CD14-positive monocyte (primary cell): ENCODE measurements at regions not wholly inside any gene's neighbourhood (a gene's known extent, or its start where the extent isn't known, plus 50 kb on each side); places are given as distances from the start of the nearest gene placed in this dataset.

Experiments used
- DNase-seq, 3 donors: peaks; one replicate each; pipeline ENCODE4 v3.0.0-alpha.2; 2011 to 2022
- H2AFZ ChIP-seq: 2 replicates; pipeline ENCODE4 v1.6.0; 2012; ENCODE audit warnings: mild to moderate bottlenecking, low read depth, low read length, inconsistent platforms; ENCODE audit not compliant: insufficient read depth, poor library complexity, severe bottlenecking
- H3K27ac ChIP-seq, 2 donors: 1 replicate in 1 of 2; 2 replicates in 1 of 2; pipeline ENCODE4 v1.5.1; 2012 to 2013; ENCODE audit warnings: low read length in 2 of 2, control low read depth in 1 of 2, inconsistent platforms in 1 of 2, low read depth in 1 of 2, mild to moderate bottlenecking in 1 of 2
- H3K27me3 ChIP-seq, 2 donors: one replicate each; pipeline versions ENCODE4 v1.6.0 to v1.6.1; 2011 to 2013; ENCODE audit warnings: low read length in 2 of 2; ENCODE audit not compliant: control insufficient read depth in 2 of 2, insufficient read depth in 2 of 2
- H3K36me3 ChIP-seq, 2 donors: replicated peaks in 1 of 2; 1 replicate in 1 of 2; 2 replicates in 1 of 2; pipeline versions ENCODE4 v1.5.1 to v1.6.1; 2012 to 2013; ENCODE audit warnings: low read length in 2 of 2, control low read depth in 1 of 2, inconsistent platforms in 1 of 2, mild to moderate bottlenecking in 1 of 2; ENCODE audit not compliant: insufficient read depth in 2 of 2, control insufficient read depth in 1 of 2
- H3K4me1 ChIP-seq, 2 donors: 1 replicate in 1 of 2; 2 replicates in 1 of 2; pipeline versions ENCODE4 v1.5.1 to v1.6.1; 2012 to 2013; ENCODE audit warnings: low read length in 2 of 2, control low read depth in 1 of 2, inconsistent platforms in 1 of 2, mild to moderate bottlenecking in 1 of 2, moderate library complexity in 1 of 2; ENCODE audit not compliant: insufficient read depth in 2 of 2, control insufficient read depth in 1 of 2
- H3K4me2 ChIP-seq: replicated peaks from 2 replicates; pipeline ENCODE3; 2012; ENCODE audit warnings: low read length, moderate library complexity, mild to moderate bottlenecking; ENCODE audit not compliant: poor library complexity, severe bottlenecking; ENCODE audit errors: extremely low read depth
- H3K4me3 ChIP-seq, 3 experiments: fragments of 200-600 bp in 1 of 3; sonication (generic) in 1 of 3; replicated peaks in 1 of 3; 1 replicate in 2 of 3; 2 replicates in 1 of 3; pipeline ENCODE4 v1.5.1; 2011 to 2013; ENCODE audit warnings: low read length in 3 of 3, mild to moderate bottlenecking in 3 of 3, control low read depth in 2 of 3, low read depth in 2 of 3, inconsistent platforms in 1 of 3, moderate library complexity in 1 of 3
- H3K79me2 ChIP-seq: 2 replicates; pipeline ENCODE4 v1.6.0; 2012; ENCODE audit warnings: mild to moderate bottlenecking, control low read depth, inconsistent platforms, low read length, moderate library complexity; ENCODE audit not compliant: insufficient read depth
- H3K9ac ChIP-seq: 2 replicates; pipeline ENCODE4 v1.6.0; 2017; ENCODE audit warnings: low read length, mild to moderate bottlenecking; ENCODE audit not compliant: insufficient read depth, poor library complexity, severe bottlenecking
- H3K9me3 ChIP-seq, 2 donors: replicated peaks in 1 of 2; 1 replicate in 1 of 2; 2 replicates in 1 of 2; pipeline versions ENCODE4 v1.5.1 to v1.6.1; 2012 to 2013; ENCODE audit warnings: low read length in 2 of 2, control low read depth in 1 of 2; ENCODE audit not compliant: control insufficient read depth in 1 of 2, insufficient read depth in 1 of 2
- H4K20me1 ChIP-seq: 2 replicates; pipeline ENCODE4 v1.6.0; 2012; ENCODE audit warnings: mild to moderate bottlenecking, low read length, control low read depth, moderate library complexity; ENCODE audit not compliant: insufficient read depth
- H3K27ac Mint-ChIP-seq, 7 donors: one replicate each; pipeline ENCODE4 v1.8.0; 2020; ENCODE audit warnings: mild to moderate bottlenecking in 7 of 7, mixed read lengths in 7 of 7, moderate library complexity in 6 of 7, inconsistent platforms in 2 of 7
- H3K27me3 Mint-ChIP-seq, 3 donors: one replicate each; pipeline ENCODE4 v1.8.0; 2021 to 2022; ENCODE audit warnings: low read depth in 3 of 3, mild to moderate bottlenecking in 3 of 3, mixed read lengths in 3 of 3, moderate library complexity in 3 of 3, inconsistent platforms in 1 of 3
- H3K36me3 Mint-ChIP-seq, 2 donors: one replicate each; pipeline ENCODE4 v1.8.0; 2020; ENCODE audit warnings: mixed read lengths in 2 of 2, inconsistent platforms in 1 of 2, mild to moderate bottlenecking in 1 of 2
- H3K4me1 Mint-ChIP-seq: one replicate; pipeline ENCODE4 v1.8.0; 2020; ENCODE audit warnings: mild to moderate bottlenecking, mixed read lengths
- H3K4me3 Mint-ChIP-seq, 2 donors: one replicate each; pipeline ENCODE4 v1.8.0; 2020; ENCODE audit warnings: mild to moderate bottlenecking in 2 of 2, mixed read lengths in 2 of 2, moderate library complexity in 1 of 2
- H3K9me3 Mint-ChIP-seq, 7 donors: one replicate each; pipeline ENCODE4 v1.8.0; 2020 to 2022; ENCODE audit warnings: mixed read lengths in 7 of 7, mild to moderate bottlenecking in 6 of 7, moderate library complexity in 6 of 7, inconsistent platforms in 2 of 7
- WGBS: methylation state at CpG from one replicate; pipeline ENCODE4 v1.1.5; 2013; ENCODE audit warnings: missing lambda C conversion rate; ENCODE audit not compliant: insufficient coverage; 5-methylcytosine and 5-hydroxymethylcytosine counted together
- intact Hi-C, 2 donors: fragments of 100-400 bp; cut with micrococcal nuclease; formaldehyde crosslinking; loops; one replicate each; pipeline versions ENCODE4 v1.15.0 to v1.15.1; 2023
- TF ChIP-seq, protein P1 (sequence below): fragments of 200-600 bp; IDR thresholded peaks from one replicate; pipeline ENCODE4 v1.8.0; 2022; ENCODE audit warnings: antibody characterized with exemption, mild to moderate bottlenecking

DNA sequence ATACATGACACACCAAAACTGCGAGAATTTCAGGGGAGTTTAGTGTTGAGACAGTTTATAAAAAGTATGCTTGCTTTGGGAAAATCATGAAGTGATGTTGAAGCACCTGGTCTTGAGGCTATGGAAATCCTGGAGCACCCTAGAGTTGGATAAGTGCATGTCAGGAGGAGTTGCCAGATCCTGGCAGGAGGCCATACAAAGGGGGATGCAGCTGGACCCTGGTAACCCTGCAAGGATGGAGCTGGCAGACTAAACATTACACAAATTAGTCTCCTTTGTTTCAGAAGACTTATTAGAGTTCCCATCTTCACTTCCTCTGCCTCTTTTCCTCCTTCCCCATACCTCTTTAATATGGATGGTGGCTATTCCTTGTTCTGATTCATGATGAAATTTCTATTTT is 907.0 kb downstream of the BCL11B start:
- Mint-ChIP-seq H3K4me3 (no peak overlapping the region), H3K27me3 (peaks cover 0 to 1% (median 0%) of the 10 kb centered on the region in 3 donors), H3K4me1 (no peaks in the 10 kb centered on the region), H3K27ac (no peak overlapping the region), H3K36me3 (no peaks in the 10 kb centered on the region), H3K9me3 (peaks cover 4 to 19% (median 12%) of the 10 kb centered on the region in 7 donors)
- no peak for DNase-seq
- H3K4me2 ChIP-seq, result no peak overlapping the region
- H3K4me3 ChIP-seq, result no peak overlapping the region
- no peaks in the 10 kb centered on the region for H4K20me1 ChIP-seq
- H3K27ac ChIP-seq, result no peak overlapping the region
- no peaks in the 10 kb centered on the region for H3K36me3 ChIP-seq
- no CpG with 5 or more reads among the region's 1 CpG for WGBS
- H3K4me1 ChIP-seq, result no peaks in the 10 kb centered on the region
- no peaks in the 10 kb centered on the region for H3K79me2 ChIP-seq
- TF ChIP-seq, protein P1, sequence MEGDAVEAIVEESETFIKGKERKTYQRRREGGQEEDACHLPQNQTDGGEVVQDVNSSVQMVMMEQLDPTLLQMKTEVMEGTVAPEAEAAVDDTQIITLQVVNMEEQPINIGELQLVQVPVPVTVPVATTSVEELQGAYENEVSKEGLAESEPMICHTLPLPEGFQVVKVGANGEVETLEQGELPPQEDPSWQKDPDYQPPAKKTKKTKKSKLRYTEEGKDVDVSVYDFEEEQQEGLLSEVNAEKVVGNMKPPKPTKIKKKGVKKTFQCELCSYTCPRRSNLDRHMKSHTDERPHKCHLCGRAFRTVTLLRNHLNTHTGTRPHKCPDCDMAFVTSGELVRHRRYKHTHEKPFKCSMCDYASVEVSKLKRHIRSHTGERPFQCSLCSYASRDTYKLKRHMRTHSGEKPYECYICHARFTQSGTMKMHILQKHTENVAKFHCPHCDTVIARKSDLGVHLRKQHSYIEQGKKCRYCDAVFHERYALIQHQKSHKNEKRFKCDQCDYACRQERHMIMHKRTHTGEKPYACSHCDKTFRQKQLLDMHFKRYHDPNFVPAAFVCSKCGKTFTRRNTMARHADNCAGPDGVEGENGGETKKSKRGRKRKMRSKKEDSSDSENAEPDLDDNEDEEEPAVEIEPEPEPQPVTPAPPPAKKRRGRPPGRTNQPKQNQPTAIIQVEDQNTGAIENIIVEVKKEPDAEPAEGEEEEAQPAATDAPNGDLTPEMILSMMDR, result no peak
- H3K27me3 ChIP-seq, result no peaks in the 10 kb centered on the region
- H3K9ac ChIP-seq, result no peak overlapping the region
- no peak overlapping the region for H2AFZ ChIP-seq
- intact Hi-C loops, result no loop called here
- H3K9me3 ChIP-seq, result peaks cover 0 to 8% of the 10 kb centered on the region in 2 donors

DNA sequence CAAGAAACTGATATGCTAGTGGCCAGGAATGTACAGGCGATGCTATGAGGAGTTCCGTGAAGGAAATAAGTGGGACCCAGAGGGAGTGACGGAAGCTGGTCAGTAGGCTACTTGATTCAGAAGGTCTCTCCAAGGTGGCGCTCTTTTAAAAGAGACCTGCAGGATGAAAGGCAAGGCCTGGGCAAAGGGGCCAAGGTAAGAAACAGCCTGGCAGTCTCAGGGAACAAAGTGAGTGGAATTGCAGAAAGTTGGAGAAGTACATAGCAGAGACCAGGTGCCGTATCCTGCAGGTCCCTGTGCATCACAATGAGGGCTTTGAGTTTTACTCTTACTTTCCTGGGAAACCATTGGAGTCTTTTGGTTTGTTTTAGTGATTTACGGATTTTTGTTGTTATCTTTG is 905.6 kb downstream of the BCL11B start:
- peaks cover 7 to 13% (median 11%) of the 10 kb centered on the region in 7 donors for H3K9me3 Mint-ChIP-seq
- WGBS, result 84% methylated on average over 6 of the region's 6 CpGs
- Histone ChIP-seq H4K20me1 (no peaks in the 10 kb centered on the region), H3K79me2 (no peaks in the 10 kb centered on the region), H3K4me3 (no peak overlapping the region), H3K4me2 (no peak overlapping the region), H3K9ac (no peak overlapping the region), H3K36me3 (no peaks in the 10 kb centered on the region), H3K9me3 (peaks cover 0 to 8% of the 10 kb centered on the region in 2 donors), H3K4me1 (no peaks in the 10 kb centered on the region), H3K27ac (no peak overlapping the region), H3K27me3 (no peaks in the 10 kb centered on the region), H2AFZ (no peak overlapping the region)
- no peak overlapping the region for H3K27ac Mint-ChIP-seq
- no peaks in the 10 kb centered on the region for H3K36me3 Mint-ChIP-seq
- H3K27me3 Mint-ChIP-seq, result no peaks in the 10 kb centered on the region
- TF ChIP-seq, protein P1, result no peak
- no peak overlapping the region for H3K4me3 Mint-ChIP-seq
- intact Hi-C loops, result no loop called here
- no peak for DNase-seq
- H3K4me1 Mint-ChIP-seq, result no peaks in the 10 kb centered on the region
